ENCODE measurements at regions not wholly inside any gene's neighbourhood (a gene's known extent, or its start where the extent isn't known, plus 50 kb on each side); places are given as distances from the start of the nearest gene placed in this dataset.
"Not testable (repeated sequence)": the region's sequence is repeated elsewhere in the genome, so short reads cannot be mapped to it uniquely, and the experiment has no call there.

DNA sequence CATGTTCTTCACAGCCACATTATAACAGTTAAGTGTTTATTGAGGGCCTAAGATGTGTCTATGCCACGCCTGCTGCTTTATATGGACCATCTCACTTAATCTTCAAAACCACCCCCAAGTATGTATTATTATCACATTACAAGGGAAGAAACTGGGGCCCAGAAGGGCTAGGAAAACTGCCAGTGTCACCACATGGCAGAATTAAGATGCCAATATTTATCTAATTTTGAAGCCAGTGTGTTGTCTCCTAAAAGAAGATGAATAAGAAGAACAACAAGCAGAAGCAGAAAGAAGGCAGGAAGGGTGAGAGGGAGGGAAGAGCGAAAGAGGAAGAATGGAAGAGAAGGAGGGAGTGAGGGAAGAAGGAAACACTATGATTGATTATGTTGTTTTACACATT lies 491.3 kb upstream of the IL12A start:
- DNase-seq (ENCODE audit: insufficient read length), result no peak
- no peak for FAIRE-seq
- TF ChIP-seq POLR2A (IDR thresholded peaks at IDR 0.05; ENCODE audit: low read depth, low read length), result no peak
- TF ChIP-seq TAF1 (IDR thresholded peaks at IDR 0.05; ENCODE audit: borderline replicate concordance, low read depth, low read length), result no peak
- no peak for TF ChIP-seq POLR2AphosphoS5 (IDR thresholded peaks at IDR 0.05; ENCODE audit: low read depth, low read length)

DNA sequence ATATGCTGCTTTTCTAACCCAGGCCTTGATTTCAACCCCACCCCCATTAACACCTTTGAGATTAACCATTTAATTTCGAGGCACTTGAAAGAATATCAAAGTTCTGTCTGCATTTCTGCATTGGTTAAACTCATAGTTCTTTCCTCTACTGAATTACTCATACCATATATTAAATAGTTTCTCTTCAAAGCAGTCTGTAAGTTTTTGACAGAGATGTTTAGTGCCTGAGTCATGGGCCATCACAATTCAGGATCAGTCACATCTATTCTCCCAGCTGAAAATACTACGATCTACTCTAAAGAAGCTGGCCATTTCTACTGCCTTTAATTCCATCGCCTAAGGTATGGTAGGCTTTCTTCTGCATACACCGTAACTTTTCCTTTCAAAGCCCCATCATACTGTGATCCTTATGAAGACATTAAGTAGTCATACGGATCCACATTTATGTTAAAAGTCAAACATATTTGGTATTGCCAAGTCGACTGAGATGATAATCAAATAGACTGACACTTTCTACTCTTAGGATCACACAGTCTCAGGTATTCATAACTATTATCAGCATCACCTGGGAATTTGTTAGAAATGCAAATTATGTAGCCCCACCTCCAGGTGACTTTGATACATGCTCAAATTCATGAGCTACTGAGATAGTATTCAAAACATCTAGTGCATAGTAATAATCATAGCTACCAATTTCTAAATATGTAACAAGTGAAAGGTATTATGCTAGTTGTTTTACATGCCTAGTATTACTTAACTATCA lies 489.4 kb upstream of the IL12A start:
- no peak for FAIRE-seq
- no peak for DNase-seq (ENCODE audit: insufficient read length)
- TF ChIP-seq POLR2A (IDR thresholded peaks at IDR 0.05; ENCODE audit: low read depth, low read length) (no peak), TAF1 (IDR thresholded peaks at IDR 0.05; ENCODE audit: borderline replicate concordance, low read depth, low read length) (no peak), POLR2AphosphoS5 (IDR thresholded peaks at IDR 0.05; ENCODE audit: low read depth, low read length) (no peak)

DNA sequence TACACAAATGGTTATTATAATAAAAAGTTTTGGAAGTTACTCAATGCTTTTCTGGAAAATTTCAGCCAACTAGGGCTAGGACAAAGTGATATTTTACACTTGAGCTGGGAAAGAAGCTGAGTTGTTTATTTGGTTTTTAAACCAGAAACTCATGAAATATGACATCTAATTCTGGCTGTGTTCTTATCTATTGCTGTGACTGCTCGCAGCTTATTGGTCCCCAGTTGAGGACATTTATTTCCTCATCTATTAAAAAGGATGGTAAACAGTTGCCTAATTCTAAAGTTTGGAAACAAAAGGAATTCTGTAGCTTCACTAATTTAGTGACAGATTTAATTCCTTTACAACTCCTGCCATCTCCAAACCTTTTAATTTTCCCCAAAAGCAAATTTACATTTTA lies 487.6 kb upstream of the IL12A start:
- DNase-seq (ENCODE audit: insufficient read length), result no peak
- no peak for TF ChIP-seq POLR2AphosphoS5 (IDR thresholded peaks at IDR 0.05; ENCODE audit: low read depth, low read length)
- no peak for TF ChIP-seq TAF1 (IDR thresholded peaks at IDR 0.05; ENCODE audit: borderline replicate concordance, low read depth, low read length)
- TF ChIP-seq POLR2A (IDR thresholded peaks at IDR 0.05; ENCODE audit: low read depth, low read length), result no peak
- FAIRE-seq, result no peak

DNA sequence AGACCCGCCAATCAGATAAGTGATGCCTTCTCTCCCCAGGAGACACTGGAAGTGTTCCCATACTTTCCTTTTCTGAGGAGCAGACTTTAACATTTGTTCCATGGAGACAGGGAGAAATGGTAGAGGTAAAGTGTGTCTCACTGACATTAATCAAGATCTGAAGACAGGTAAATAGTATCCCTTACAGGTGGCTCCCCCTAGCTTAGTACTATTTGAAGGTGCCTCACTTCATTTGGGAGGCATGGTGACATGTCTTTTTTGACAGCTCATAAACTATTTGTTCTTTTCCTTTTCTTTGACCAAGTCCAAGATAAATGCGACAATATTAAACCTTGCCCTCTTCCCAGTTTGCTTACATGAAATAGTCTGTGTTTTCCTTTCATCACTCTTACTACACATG lies 485.6 kb upstream of the IL12A start:
- DNase-seq (ENCODE audit: insufficient read length) (no peak), FAIRE-seq (no peak)
- TF ChIP-seq POLR2AphosphoS5 (IDR thresholded peaks at IDR 0.05; ENCODE audit: low read depth, low read length) (no peak), POLR2A (IDR thresholded peaks at IDR 0.05; ENCODE audit: low read depth, low read length) (no peak), TAF1 (IDR thresholded peaks at IDR 0.05; ENCODE audit: borderline replicate concordance, low read depth, low read length) (no peak)

DNA sequence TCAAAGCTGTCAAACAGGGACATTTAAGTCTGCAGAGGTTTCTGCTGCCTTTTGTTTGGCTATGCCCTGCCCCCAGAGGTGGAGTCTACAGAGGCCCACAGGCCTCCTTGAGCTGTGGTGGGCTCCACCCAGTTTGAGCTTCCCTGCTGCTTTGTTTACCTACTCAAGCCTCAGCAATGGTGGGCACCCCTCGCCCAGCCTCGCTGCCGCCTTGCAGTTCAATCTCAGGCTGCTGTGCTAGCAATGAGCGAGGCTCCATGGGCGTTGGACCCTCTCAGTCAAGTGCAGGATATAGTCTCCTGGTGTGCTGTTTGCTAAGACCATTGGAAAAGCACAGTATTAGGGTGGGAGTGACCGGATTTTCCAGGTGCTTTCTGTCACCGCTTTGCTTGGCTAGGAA lies 477.6 kb upstream of the IL12A start:
- FAIRE-seq; DNase-seq (ENCODE audit: insufficient read length): not testable (repeated sequence)

DNA sequence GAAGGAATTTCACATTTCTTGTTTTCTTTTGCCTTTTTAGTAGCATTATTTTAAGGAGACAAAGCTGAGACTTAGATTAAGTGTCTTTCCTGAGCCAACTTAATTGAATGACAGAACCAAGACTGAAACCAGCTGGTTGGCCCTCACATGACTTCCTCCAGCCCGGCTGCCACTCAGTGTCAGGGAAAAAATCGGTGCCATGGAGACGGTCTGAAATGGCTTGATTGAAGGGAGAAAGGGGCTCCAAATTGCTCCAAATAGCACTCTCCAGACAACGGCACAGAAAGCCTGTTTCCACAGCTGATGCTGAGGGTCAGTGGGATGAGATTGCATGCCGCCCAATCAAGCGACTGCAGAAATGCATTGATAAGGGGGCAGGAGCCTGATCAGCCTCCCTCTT lies 475.2 kb upstream of the IL12A start:
- TF ChIP-seq TAF1 (IDR thresholded peaks at IDR 0.05; ENCODE audit: borderline replicate concordance, low read depth, low read length) (no peak), POLR2AphosphoS5 (IDR thresholded peaks at IDR 0.05; ENCODE audit: low read depth, low read length) (no peak), POLR2A (IDR thresholded peaks at IDR 0.05; ENCODE audit: low read depth, low read length) (no peak)
- DNase-seq (ENCODE audit: insufficient read length) (no peak), FAIRE-seq (no peak)

DNA sequence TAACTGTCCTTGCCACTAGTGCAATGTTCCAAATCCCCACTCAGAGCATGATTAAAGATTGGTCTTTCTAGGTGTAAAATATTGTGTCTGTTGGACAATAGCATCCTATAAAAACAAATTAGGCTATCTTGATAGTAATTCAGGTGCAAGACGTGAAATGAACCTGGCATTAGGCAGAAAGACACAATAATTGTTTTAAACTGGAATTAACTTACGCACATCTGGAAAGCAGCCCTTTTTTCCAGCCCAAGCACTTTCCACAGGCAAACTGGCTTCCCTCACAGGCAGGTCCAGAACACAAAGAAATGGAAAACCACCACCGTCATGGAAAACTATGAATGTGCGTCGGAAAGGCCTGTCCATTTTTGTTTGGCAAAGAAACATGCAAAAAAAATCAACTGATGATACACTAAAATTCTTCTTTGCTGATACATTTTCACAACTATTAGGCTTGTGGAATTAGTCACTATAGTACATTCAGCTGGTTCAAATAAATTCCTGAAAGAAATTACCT lies 474.7 kb upstream of the IL12A start:
- no peak for DNase-seq (ENCODE audit: insufficient read length)
- TF ChIP-seq POLR2A (IDR thresholded peaks at IDR 0.05; ENCODE audit: low read depth, low read length) (no peak), TAF1 (IDR thresholded peaks at IDR 0.05; ENCODE audit: borderline replicate concordance, low read depth, low read length) (no peak), POLR2AphosphoS5 (IDR thresholded peaks at IDR 0.05; ENCODE audit: low read depth, low read length) (no peak)
- FAIRE-seq, result no peak

DNA sequence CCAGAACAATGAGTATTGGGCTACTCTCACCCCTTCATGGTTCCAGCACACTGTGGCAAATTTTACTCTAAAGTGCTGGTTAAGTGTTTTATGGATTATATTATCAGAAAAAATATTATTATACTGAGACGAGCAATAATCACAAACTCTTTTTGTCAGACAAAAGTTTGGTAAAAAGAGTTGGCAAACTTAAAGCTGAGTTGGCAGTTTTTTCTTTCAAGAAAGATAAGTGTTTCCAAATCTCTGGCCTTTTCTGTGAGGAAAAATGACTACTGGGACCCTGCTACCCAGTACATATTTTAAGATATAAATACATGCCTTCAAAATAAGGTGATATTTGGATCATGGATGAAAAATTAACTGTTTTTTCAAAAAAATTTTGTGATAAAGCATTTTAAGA lies 471.5 kb upstream of the IL12A start:
- TF ChIP-seq POLR2A (IDR thresholded peaks at IDR 0.05; ENCODE audit: low read depth, low read length) (no peak), POLR2AphosphoS5 (IDR thresholded peaks at IDR 0.05; ENCODE audit: low read depth, low read length) (no peak), TAF1 (IDR thresholded peaks at IDR 0.05; ENCODE audit: borderline replicate concordance, low read depth, low read length) (no peak)
- DNase-seq (ENCODE audit: insufficient read length) (no peak), FAIRE-seq (no peak)

DNA sequence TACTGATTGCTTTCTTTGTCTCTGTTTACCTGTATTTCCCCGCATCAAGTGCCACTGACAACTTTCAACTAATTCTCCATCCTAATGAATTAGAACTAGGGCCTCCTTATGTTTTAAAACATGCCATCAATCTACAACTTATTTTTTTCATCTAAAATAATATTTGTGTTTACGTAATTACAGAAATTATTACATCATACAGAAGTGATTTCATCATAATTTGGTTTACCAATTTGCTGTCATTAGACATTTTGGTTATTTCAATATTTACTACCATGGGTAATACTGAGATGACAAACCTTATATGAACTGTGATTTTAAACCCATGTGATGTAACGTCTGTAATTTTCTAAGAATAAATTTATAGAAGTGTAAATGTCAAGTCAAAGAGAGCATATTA lies 468.0 kb upstream of the IL12A start:
- TF ChIP-seq POLR2A (IDR thresholded peaks at IDR 0.05; ENCODE audit: low read depth, low read length) (no peak), POLR2AphosphoS5 (IDR thresholded peaks at IDR 0.05; ENCODE audit: low read depth, low read length) (no peak), TAF1 (IDR thresholded peaks at IDR 0.05; ENCODE audit: borderline replicate concordance, low read depth, low read length) (no peak)
- no peak for FAIRE-seq

DNA sequence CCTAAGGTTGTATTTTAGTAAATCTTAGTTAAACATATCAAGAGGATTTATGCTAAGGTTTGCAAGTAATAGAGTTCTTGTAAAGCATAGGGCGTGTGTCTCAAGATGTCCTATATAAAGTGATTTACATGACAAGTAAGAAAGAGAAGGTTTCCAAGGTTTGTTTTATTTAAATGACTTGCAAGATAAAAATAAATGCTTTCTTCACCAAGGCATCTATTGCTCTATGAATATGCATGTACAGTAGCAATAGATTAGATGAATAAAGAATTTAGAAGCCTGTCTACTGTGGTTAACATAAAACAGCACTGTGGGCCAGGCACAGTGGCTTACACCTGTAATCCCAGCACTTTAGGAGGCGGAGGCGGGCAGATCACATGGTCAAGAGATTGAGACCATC lies 466.4 kb upstream of the IL12A start:
- FAIRE-seq (no peak), DNase-seq (ENCODE audit: insufficient read length) (no peak)
- TF ChIP-seq POLR2AphosphoS5 (IDR thresholded peaks at IDR 0.05; ENCODE audit: low read depth, low read length), result no peak
- no peak for TF ChIP-seq POLR2A (IDR thresholded peaks at IDR 0.05; ENCODE audit: low read depth, low read length)
- TF ChIP-seq TAF1 (IDR thresholded peaks at IDR 0.05; ENCODE audit: borderline replicate concordance, low read depth, low read length), result no peak

More for the DNA sequence above, 468.0 kb upstream of the IL12A start:
- DNase-seq (ENCODE audit: insufficient read length), result no peak

DNA sequence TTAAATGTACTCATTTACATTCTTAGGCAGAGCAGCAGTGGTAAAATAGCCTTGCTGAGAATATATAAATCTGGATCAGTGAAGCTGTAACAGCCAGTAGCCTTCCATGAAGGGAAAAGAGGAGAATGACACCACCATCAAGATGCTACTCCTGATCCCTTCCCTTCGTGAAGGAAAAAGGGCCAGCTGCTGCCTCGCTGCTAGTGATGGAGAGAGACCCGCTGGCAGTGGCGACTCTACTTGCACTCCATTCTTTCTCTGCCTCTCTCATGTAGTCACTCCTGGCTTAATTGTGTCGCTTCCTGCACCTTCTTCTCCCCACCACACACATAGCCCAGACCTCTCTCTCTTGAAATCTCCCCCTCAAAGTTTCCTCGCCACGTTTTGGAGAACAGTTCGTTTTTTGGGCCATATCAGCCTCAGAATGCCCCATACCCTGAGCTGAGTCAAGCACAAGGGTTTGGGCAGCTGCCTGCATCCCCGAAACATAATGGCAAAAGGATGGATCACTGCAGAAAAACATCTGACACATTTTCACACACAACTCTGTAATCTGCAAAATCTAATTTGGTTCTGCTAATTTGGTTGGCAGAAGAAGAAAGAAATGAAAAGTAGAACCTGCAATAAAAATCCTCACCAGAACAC lies 460.3 kb upstream of the IL12A start:
- TF ChIP-seq POLR2A (IDR thresholded peaks at IDR 0.05; ENCODE audit: low read depth, low read length) (no peak), POLR2AphosphoS5 (IDR thresholded peaks at IDR 0.05; ENCODE audit: low read depth, low read length) (no peak), TAF1 (IDR thresholded peaks at IDR 0.05; ENCODE audit: borderline replicate concordance, low read depth, low read length) (no peak)
- FAIRE-seq (no peak), DNase-seq (ENCODE audit: insufficient read length) (no peak)

DNA sequence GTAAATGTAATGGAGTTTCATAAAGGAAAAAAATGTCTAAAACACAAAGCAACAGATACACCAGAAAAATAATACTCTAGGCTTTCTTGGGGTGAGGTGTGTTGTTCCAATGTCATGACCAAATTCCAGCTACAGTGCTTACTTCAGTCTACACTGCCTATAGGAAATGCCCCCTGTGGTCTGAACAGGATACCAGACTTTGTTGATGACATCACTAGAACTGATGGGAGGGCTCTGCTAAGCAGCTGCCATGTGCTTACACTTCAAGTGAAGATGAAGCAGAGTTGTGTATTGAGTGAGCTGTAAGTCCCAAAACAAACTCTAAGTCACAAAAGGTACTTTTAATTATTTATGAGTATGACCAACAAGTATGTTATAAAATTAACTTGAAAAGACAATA lies 456.1 kb upstream of the IL12A start:
- DNase-seq (ENCODE audit: insufficient read length) (no peak), FAIRE-seq (no peak)
- TF ChIP-seq TAF1 (IDR thresholded peaks at IDR 0.05; ENCODE audit: borderline replicate concordance, low read depth, low read length) (no peak), POLR2A (IDR thresholded peaks at IDR 0.05; ENCODE audit: low read depth, low read length) (no peak), POLR2AphosphoS5 (IDR thresholded peaks at IDR 0.05; ENCODE audit: low read depth, low read length) (no peak)

Data from GM12892 (cell line).